ENCODE measurements at regions not wholly inside any gene's neighbourhood (a gene's known extent, or its start where the extent isn't known, plus 50 kb on each side); places are given as distances from the start of the nearest gene placed in this dataset.

- no peak for DNase-seq
These were observed 191.9 kb upstream of the LRIG1 start for GRCh38 chr3:66692766-66693150.

- DNase-seq = no peak
These were observed 192.7 kb upstream of the LRIG1 start for GRCh38 chr3:66693461-66694031.

GRCh38 chr3:66702126-66702525 is 201.3 kb upstream of the LRIG1 start:
- no peak for DNase-seq

DNA sequence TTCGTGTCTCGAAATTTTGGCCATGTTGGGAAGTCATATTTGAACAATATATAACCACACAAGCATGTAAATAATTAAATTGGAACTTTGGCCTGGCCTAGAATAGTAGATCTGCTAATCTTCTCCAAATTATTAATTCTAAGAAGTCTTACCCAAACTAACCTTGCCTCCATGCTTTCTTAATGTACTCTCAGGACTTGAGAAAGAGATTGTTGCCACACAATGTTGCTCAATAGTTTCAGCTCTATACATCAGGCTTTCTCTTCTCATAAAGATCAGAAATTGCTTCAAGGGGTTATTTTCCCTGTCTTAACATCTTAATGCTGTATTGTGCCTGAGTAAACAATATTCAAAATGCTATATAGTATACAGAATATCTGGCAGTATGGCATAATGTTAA is 202.7 kb upstream of the LRIG1 start:
- DNase-seq = no peak

- DNase-seq = no peak
These were observed 204.3 kb upstream of the LRIG1 start for GRCh38 chr3:66705076-66705475.

DNA sequence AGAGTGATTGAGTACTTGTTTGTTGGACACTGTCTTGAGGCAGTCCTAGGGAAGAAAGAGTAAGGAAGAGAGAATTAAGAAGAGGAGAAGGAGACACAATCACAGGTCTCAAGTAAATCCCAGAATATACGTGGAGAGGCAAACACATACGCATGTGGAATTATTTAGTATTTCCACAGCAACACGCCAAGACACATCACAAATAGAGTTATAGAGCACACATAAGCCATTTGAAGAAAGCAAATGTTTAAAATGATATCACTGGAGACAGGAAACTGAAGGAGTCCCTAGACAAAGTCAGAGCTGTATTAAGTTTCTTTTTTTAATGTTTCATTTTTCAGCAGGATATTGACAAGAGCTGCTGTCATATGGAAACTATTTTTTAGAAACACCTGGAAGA is 206.1 kb upstream of the LRIG1 start:
- no peak for DNase-seq

DNA sequence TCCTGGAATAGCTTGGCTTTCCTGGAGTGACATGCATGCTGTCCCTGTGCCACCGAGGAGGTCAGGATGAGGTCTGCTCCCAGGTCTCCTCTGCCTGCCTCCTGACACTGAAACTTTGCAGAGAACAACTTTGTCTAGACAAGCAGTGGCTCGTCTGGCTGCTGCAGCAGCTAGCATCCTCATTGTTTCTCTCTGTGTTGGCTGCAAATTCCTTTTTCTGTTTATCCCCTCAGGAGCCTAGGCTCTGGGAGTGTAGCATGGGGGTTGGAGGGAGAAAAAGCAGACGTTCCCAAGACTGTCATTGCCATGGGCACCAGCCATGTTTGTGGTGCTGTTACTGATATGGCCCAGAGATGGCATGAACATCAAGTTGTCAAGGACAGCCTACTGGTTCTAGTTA is 208.7 kb upstream of the LRIG1 start:
- no peak for DNase-seq

- DNase-seq = no peak
These were observed 211.4 kb upstream of the LRIG1 start for GRCh38 chr3:66712210-66712609.

GRCh38 chr3:66713921-66714320 is 213.1 kb upstream of the LRIG1 start:
- no peak for DNase-seq

DNA sequence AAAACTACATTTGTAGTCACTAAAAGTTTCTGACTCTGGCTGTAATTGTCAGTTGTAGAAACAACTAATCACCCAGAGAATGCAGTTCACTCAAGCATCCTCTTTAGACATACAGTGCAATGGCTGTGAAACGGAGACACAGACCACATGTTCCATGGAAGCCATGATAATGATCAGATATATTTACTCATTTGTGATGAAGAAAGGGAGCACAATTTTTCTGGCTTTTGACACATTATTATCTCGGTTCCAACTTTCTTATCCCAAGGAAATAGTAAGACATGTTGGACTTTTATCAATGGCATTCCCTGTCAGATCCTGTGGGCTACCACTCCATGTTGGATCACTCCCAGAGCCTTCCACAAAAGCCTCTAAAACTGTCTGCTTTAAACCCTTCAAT is 215.0 kb upstream of the LRIG1 start:
- no peak for DNase-seq

DNA sequence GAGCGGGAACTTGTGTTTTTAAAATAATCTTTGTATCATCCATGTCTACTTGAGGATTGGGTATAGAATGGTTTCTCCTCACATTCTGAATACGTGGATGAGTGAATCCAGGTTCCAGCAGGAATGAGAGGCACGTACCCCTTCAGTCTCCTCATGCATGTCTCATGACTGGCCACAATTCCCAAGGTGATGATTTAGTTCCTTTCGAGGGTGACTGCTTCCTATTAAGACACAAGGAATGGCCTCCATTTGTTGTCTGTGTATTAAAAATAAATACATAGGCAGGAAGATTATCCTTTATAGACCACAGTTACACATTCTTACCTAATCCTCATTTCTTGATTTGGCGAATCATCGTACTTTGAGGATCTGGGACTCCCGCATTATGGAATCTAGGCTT is 217.0 kb upstream of the LRIG1 start:
- no peak for DNase-seq

GRCh38 chr3:66719796-66720356 is 219.1 kb upstream of the LRIG1 start:
- DNase-seq = no peak

DNA sequence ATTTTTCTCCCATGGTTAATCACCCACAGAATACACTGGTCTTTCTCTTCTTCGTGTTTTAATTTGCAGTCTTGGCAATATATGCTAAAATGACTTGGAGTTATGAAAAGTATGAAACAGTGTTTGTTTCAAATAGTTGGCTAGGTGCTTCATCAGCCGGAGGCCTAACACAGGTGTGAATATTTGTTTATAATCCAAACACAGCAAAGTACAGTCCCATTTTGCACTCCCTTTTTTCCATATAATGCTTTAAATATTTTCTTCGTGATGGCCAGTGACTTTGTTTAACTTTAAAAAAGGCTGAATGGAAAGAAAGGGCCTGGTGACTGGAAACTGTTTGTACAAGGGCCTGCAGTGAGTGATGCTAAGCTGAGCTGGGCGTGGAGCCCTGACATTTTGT is 219.7 kb upstream of the LRIG1 start:
- no peak for DNase-seq

DNA sequence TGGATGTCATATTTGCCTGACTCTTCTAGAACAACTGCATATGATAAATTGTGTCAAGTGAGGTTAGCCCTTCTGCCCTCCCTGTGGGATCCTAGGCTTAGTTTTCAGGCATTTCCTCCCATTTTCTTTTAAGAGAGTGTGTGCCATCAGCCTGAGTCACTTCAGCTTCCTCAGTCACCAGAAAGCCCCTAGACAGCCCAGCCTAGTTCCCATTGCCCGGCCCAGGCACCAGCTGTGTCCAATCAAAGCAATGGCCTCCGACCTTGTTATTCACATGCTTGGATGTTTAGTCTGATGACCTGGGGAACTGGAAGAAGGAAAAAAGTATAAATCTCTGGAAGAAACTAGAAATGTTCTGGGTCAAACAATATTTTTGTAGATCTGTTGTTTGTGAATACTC is 221.9 kb upstream of the LRIG1 start:
- DNase-seq = no peak

GRCh38 chr3:66723231-66723630 is 222.4 kb upstream of the LRIG1 start:
- no peak for DNase-seq

GRCh38 chr3:66729687-66730393 is 229.0 kb upstream of the LRIG1 start:
- no peak for DNase-seq

GRCh38 chr3:66738625-66739365 is 238.0 kb upstream of the LRIG1 start:
- DNase-seq = no peak

- no peak for DNase-seq
These were observed 239.4 kb upstream of the LRIG1 start for GRCh38 chr3:66740260-66740659.

DNA sequence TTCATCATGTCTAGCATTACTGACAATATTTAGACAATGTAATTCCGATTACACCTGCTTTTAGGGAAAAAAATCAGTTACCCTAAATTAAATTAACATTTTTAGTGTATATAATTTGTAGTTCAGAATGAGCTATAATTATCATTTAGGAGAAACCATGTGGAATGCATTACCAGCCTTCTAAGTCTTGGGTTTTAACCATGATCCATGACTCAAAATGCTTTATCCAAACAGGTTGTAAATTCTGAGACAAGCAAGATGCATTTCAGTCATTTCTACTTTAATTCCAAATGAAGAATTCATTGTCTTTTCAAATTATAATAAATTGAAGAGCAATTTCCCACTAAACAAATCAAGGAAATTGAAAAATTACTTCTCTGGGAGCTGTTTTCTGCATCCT is 243.7 kb upstream of the LRIG1 start:
- no peak for DNase-seq

DNA sequence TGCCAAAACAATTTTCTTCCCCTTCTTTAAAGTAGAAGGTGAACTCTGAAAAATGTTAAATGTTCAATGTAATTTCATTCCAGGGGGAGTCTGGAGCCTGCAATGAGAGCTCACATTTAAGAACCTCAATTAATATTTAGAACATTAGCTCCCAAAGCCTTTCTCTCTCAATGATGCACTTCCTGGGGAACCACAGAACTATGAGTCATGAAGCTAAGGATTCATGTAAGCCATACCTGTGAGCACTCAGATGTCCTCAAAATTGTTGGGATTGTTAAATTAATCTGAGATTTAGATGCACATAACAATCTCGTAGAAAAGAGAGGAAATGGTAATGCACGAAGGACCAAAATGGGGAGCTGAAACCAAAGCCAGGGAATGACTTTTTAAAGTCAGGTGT is 244.2 kb upstream of the LRIG1 start:
- DNase-seq = no peak

DNA sequence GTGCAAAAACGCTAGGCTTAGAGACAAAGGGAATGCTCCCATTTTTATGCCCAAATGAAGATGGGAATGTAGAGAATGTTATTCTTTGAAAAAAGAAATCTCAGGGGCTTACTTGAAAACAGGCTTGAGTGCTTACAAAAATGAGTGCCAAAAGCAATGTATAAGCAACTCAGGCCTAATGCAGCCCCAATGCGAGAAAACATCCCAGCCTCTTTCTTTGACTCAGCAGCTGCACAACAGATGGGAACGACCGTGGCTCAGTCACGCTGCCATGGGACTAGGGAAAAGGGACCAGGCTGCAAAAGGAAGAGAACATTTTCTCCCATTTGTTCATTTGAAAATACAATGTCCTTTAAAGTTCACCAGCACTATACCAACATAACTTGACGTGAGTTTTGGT is 246.4 kb upstream of the LRIG1 start:
- no peak for DNase-seq

GRCh38 chr3:66747696-66748095 is 246.9 kb upstream of the LRIG1 start:
- DNase-seq = no peak

DNA sequence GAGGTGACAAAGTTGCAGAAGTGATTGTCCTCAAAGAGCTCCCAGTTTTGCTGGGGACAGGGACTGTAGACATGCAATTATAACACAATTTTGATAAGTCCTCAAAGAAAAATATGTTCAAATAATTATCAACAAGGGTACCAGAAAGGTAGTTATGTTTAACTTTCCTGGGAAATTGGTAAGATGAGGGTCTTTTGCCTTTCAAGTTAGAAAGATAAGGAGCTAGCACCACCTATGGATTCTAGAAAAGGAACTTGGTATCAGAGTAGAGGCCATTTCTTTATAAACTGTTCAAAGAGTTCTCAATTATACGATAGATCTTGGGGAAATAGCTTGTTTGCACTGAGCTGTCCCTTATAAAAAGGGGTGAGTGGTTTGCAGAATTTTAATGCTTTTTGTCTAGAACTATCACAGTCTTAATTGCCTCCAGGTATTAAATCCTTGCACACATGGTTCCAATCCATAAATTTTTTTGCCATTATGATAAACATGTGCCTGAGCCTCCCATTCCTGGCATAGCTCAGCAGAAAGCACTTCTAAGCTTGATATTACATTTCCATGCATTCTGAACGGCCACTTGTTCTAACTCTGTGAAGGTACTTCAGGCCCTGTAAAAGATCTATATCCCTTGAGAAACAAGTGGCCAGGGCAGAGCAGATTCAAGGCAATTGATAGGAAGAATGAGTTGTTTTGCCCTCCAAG is 247.5 kb upstream of the LRIG1 start:
- no peak for DNase-seq

GRCh38 chr3:66751842-66752241 is 246.3 kb upstream of the KBTBD8 start:
- DNase-seq = no peak
